K562 (cell line): ENCODE measurements at regions not wholly inside any gene's neighbourhood (a gene's known extent, or its start where the extent isn't known, plus 50 kb on each side); places are given as distances from the start of the nearest gene placed in this dataset.

Source experiments
- ARID4B ChIP-seq: sonication (generic); formaldehyde crosslinking; IDR thresholded peaks from 2 replicates; pipeline ENCODE4 v1.8.0; 2022; ENCODE audit warnings: mild to moderate bottlenecking, missing genetic modification reagents
- ATF6 ChIP-seq: sonication (generic); formaldehyde crosslinking; IDR thresholded peaks from 2 replicates; pipeline ENCODE4 v1.4.0; 2020; ENCODE audit warnings: mild to moderate bottlenecking, missing genetic modification reagents
- CHD1 ChIP-seq: fragments of 200-600 bp; sonication (generic); IDR thresholded peaks from one replicate; pipeline ENCODE4 v1.6.1; 2012; ENCODE audit warnings: mild to moderate bottlenecking, moderate library complexity, low read length, inconsistent platforms
- FOXK1 ChIP-seq: sonication (generic); formaldehyde crosslinking; IDR thresholded peaks from 2 replicates; pipeline ENCODE4 v1.8.0; 2022; ENCODE audit warnings: missing genetic modification reagents, mild to moderate bottlenecking, borderline replicate concordance
- GABPA ChIP-seq: fragments of 200-800 bp; sonication (Bioruptor generic); conservative IDR thresholded peaks from 2 replicates; pipeline ENCODE4 v1.6.1; 2016; ENCODE audit warnings: low read depth, missing genetic modification characterization, missing compliant biosample characterization
- JUN ChIP-seq, 2 experiments: sonication (generic) in 1 of 2; formaldehyde crosslinking in 1 of 2; IDR thresholded peaks; 2 replicates each; pipeline versions ENCODE4 v1.6.1 to v1.8.0; 2012 to 2022; ENCODE audit warnings: borderline replicate concordance in 2 of 2, mild to moderate bottlenecking in 2 of 2, improper control_type of control experiment in 1 of 2, low read depth in 1 of 2, low read length in 1 of 2, missing genetic modification reagents in 1 of 2
- KLF1 ChIP-seq: fragments of 450-650 bp; IDR thresholded peaks from 2 replicates; pipeline ENCODE4 v1.6.1; 2016; ENCODE audit warnings: missing genetic modification characterization, missing compliant biosample characterization
- PHB ChIP-seq: fragments of 250-450 bp; sonication (Bioruptor Pico); IDR thresholded peaks from 2 replicates; pipeline ENCODE4 v1.5.0; 2021
- TF ChIP-seq, protein P1 (sequence below), 3 experiments: IDR thresholded peaks in 2 of 3; conservative IDR thresholded peaks in 1 of 3; 2 replicates each; pipeline ENCODE4 v1.5.1; 2011 to 2012; ENCODE audit warnings: low read length in 3 of 3, mild to moderate bottlenecking in 3 of 3, control low read depth in 2 of 3, improper control_type of control experiment in 1 of 3, inconsistent platforms in 1 of 3, low read depth in 1 of 3, mixed read lengths in 1 of 3, moderate library complexity in 1 of 3; ENCODE audit not compliant: insufficient read depth in 2 of 3
- TF ChIP-seq, protein P2 (sequence below), 2 experiments: fragments of 450-650 bp; formaldehyde crosslinking in 1 of 2; IDR thresholded peaks; 2 replicates each; pipeline versions ENCODE4 v1.4.0 to v1.6.1; 2014 to 2020; ENCODE audit warnings: mild to moderate bottlenecking in 2 of 2, borderline replicate concordance in 1 of 2, low read depth in 1 of 2

DNA sequence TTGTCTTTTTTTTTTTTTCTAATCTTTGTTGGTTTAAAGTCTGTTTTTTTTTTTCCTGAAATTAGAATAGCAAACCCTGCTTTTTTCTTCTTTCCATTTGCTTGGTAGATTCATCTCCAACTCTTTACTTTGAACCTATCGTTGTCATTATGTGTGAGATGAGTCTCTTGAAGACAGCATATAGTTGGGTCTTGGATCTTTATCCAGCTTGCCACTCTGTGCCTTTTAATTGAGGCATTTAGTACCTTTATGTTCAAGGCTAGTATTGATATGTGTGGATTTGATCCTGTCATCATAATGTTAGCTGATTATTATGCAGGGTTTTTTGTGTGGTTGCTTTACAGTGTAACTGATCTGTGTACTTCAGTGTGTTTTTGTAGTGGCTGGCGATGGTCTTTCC is 383.8 kb downstream of the MAN2A1 start:
- TF ChIP-seq, protein P1, sequence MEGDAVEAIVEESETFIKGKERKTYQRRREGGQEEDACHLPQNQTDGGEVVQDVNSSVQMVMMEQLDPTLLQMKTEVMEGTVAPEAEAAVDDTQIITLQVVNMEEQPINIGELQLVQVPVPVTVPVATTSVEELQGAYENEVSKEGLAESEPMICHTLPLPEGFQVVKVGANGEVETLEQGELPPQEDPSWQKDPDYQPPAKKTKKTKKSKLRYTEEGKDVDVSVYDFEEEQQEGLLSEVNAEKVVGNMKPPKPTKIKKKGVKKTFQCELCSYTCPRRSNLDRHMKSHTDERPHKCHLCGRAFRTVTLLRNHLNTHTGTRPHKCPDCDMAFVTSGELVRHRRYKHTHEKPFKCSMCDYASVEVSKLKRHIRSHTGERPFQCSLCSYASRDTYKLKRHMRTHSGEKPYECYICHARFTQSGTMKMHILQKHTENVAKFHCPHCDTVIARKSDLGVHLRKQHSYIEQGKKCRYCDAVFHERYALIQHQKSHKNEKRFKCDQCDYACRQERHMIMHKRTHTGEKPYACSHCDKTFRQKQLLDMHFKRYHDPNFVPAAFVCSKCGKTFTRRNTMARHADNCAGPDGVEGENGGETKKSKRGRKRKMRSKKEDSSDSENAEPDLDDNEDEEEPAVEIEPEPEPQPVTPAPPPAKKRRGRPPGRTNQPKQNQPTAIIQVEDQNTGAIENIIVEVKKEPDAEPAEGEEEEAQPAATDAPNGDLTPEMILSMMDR (IDR thresholded peaks at IDR 0.05 in 2 of 3, conservative IDR thresholded peaks at IDR 0.05 in 1 of 3; ENCODE audit: insufficient read depth in 2 of 3, low read depth in 1 of 3, low read length in 3 of 3), result no peak
- TF ChIP-seq GABPA, result no peak
- no peak for TF ChIP-seq KLF1 (tag)
- TF ChIP-seq, protein P2, sequence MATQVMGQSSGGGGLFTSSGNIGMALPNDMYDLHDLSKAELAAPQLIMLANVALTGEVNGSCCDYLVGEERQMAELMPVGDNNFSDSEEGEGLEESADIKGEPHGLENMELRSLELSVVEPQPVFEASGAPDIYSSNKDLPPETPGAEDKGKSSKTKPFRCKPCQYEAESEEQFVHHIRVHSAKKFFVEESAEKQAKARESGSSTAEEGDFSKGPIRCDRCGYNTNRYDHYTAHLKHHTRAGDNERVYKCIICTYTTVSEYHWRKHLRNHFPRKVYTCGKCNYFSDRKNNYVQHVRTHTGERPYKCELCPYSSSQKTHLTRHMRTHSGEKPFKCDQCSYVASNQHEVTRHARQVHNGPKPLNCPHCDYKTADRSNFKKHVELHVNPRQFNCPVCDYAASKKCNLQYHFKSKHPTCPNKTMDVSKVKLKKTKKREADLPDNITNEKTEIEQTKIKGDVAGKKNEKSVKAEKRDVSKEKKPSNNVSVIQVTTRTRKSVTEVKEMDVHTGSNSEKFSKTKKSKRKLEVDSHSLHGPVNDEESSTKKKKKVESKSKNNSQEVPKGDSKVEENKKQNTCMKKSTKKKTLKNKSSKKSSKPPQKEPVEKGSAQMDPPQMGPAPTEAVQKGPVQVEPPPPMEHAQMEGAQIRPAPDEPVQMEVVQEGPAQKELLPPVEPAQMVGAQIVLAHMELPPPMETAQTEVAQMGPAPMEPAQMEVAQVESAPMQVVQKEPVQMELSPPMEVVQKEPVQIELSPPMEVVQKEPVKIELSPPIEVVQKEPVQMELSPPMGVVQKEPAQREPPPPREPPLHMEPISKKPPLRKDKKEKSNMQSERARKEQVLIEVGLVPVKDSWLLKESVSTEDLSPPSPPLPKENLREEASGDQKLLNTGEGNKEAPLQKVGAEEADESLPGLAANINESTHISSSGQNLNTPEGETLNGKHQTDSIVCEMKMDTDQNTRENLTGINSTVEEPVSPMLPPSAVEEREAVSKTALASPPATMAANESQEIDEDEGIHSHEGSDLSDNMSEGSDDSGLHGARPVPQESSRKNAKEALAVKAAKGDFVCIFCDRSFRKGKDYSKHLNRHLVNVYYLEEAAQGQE (IDR thresholded peaks at IDR 0.05; ENCODE audit: borderline replicate concordance), result no peak
- TF ChIP-seq, protein P2 (CRISPR knock-in tag; IDR thresholded peaks at IDR 0.05; ENCODE audit: low read depth), result no peak
- TF ChIP-seq JUN (IDR thresholded peaks at IDR 0.05; ENCODE audit: borderline replicate concordance, low read depth, low read length), result no peak
- no peak for TF ChIP-seq JUN (CRISPR knock-in tag; IDR thresholded peaks at IDR 0.05; ENCODE audit: borderline replicate concordance)
- no peak for TF ChIP-seq FOXK1 (CRISPR knock-in tag)
- TF ChIP-seq PHB (CRISPR knock-in tag), result no peak
- TF ChIP-seq ARID4B (CRISPR knock-in tag), result no peak
- TF ChIP-seq CHD1, result no peak
- TF ChIP-seq ATF6 (CRISPR knock-in tag), result no peak
